ENCODE measurements at regions not wholly inside any gene's neighbourhood (a gene's known extent, or its start where the extent isn't known, plus 50 kb on each side); places are given as distances from the start of the nearest gene placed in this dataset.
"Not testable (repeated sequence)": the region's sequence is repeated elsewhere in the genome, so short reads cannot be mapped to it uniquely, and the experiment has no call there.

- H3K4me3 ChIP-seq (ENCODE audit: low read depth, low read length) = no peak overlapping the region
- TF ChIP-seq CTCF (IDR thresholded peaks at IDR 0.05; ENCODE audit: insufficient read depth, low read length) = no peak
- no peak for DNase-seq (ENCODE audit: low read depth)
Measured at GRCh38 chr3:159047361-159047760, 245.5 kb downstream of the MFSD1 start.

DNA sequence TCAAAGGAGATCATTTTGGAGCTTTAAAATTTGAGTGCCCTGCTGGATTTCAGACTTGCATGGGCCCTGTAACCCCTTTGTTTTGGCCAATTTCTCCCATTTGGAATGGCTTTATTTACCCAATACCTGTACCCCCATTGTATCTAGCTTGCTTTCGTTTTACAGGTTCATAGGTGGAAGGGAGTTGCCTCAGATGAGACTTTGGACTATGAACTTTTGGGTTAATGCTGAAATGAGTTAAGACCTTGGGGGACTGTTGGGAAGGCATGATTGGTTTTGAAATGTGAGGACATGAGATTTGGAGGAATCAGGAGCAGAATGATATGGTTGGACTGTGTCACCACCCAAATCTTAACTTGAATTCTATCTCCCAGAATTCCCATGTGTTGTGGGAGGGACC, 250.6 kb downstream of the MFSD1 start:
- not testable (repeated sequence) for H3K4me3 ChIP-seq (ENCODE audit: low read depth, low read length); DNase-seq (ENCODE audit: low read depth)

GRCh38 chr3:159057621-159058020, 255.8 kb downstream of the MFSD1 start:
- no peak for DNase-seq (ENCODE audit: low read depth)
- TF ChIP-seq CTCF (IDR thresholded peaks at IDR 0.05; ENCODE audit: insufficient read depth, low read length) = no peak
- no peak overlapping the region for H3K4me3 ChIP-seq (ENCODE audit: low read depth, low read length)

- no peak overlapping the region for H3K4me3 ChIP-seq (ENCODE audit: low read depth, low read length)
- DNase-seq (ENCODE audit: low read depth) = no peak
- no peak for TF ChIP-seq CTCF (IDR thresholded peaks at IDR 0.05; ENCODE audit: insufficient read depth, low read length)
Measured at GRCh38 chr3:159058859-159059258, 257.0 kb downstream of the MFSD1 start.

DNA sequence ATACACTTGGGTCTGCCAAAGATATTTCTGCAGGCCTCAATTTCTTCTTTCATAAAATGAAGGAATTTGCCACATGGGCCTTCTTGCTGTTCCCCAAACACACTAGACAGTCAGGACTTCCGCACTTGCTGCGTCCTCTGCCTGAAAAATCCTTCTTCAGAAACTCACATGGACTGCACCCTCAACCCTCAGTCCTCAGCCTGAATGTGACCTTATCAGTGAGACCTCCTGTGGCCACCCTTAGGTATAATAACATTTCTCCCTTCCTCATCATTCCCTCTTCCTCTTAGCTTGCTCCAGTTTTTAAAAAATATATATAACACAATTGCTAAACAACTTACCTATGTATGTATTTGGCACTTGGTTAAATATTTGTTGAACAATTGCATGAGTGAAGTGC, 257.5 kb downstream of the MFSD1 start:
- no peak overlapping the region for H3K4me3 ChIP-seq (ENCODE audit: low read depth, low read length)
- DNase-seq (ENCODE audit: low read depth) = no peak
- TF ChIP-seq CTCF (IDR thresholded peaks at IDR 0.05; ENCODE audit: insufficient read depth, low read length) = no peak

- no peak overlapping the region for H3K4me3 ChIP-seq (ENCODE audit: low read depth, low read length)
- no peak for TF ChIP-seq CTCF (IDR thresholded peaks at IDR 0.05; ENCODE audit: insufficient read depth, low read length)
- no peak for DNase-seq (ENCODE audit: low read depth)
Measured at GRCh38 chr3:159062734-159063410, 261.0 kb downstream of the MFSD1 start.

DNA sequence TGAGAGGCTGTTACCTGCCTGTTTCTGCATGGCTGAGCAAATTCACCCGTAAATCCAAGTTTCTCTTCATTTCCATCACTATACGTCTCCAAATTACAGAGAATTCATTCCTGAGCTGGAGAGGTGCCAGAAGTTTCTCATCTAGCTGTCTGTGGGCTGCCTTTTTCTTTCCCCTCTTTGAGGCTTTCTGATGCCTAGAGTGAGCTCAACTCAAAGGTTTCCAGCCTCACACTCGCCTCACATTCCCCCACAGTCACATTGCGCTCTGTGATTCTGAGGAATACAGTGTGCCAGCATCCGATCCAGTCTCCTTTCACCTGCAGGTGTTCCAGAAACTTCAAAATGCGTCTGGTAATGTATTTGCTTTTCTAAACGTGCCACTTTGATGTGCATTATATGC, 267.2 kb downstream of the MFSD1 start, which contains the start of gene IQCJ:
IQCJ (plus strand) TSS at position 229 of the 400 bp plus-strand sequence.
- no peak for TF ChIP-seq CTCF (IDR thresholded peaks at IDR 0.05; ENCODE audit: insufficient read depth, low read length)
- no peak within 1 kb of the TSS for H3K4me3 ChIP-seq (ENCODE audit: low read depth, low read length)
- no peak for DNase-seq (ENCODE audit: low read depth)
